Activated naive CD8-positive, alpha-beta T cell treated with anti-CD3 and anti-CD28 coated beads, Interleukin-2, amount 50 U/mL, for 24 hours (primary cell): ENCODE measurements at regions not wholly inside any gene's neighbourhood (a gene's known extent, or its start where the extent isn't known, plus 50 kb on each side); places are given as distances from the start of the nearest gene placed in this dataset.

Source experiments
- ATAC-seq: fragments of 150-1000 bp; cut with Tn5 transposase; one replicate; pipeline ENCODE4 v1.10.0; 2021
- DNase-seq: peaks from one replicate; pipeline ENCODE4 v3.0.0; 2021
- H3K27ac Mint-ChIP-seq: one replicate; pipeline ENCODE4 v1.8.0; 2021; ENCODE audit warnings: mild to moderate bottlenecking, mixed read lengths
- H3K27me3 Mint-ChIP-seq: one replicate; pipeline ENCODE4 v1.8.0; 2021; ENCODE audit warnings: mixed read lengths
- H3K36me3 Mint-ChIP-seq: one replicate; pipeline ENCODE4 v1.8.0; 2021; ENCODE audit warnings: low read depth, mixed read lengths
- H3K4me1 Mint-ChIP-seq: one replicate; pipeline ENCODE4 v1.8.0; 2021; ENCODE audit warnings: mixed read lengths
- H3K4me3 Mint-ChIP-seq: one replicate; pipeline ENCODE4 v1.8.0; 2021; ENCODE audit warnings: mild to moderate bottlenecking, moderate library complexity, mixed read lengths
- H3K9me3 Mint-ChIP-seq: one replicate; pipeline ENCODE4 v1.8.0; 2021; ENCODE audit warnings: mixed read lengths

- DNase-seq (peak; percentile 67), ATAC-seq (peak; percentile 53)
- Mint-ChIP-seq H3K36me3 (no peaks in the 10 kb centered on the region), H3K9me3 (no peaks in the 10 kb centered on the region), H3K27me3 (peaks cover 18% of the 10 kb centered on the region), H3K4me1 (peaks cover 14% of the 10 kb centered on the region), H3K27ac (peak overlapping the region; percentile 87), H3K4me3 (peak overlapping the region; percentile 77)
These were observed 221.8 kb downstream of the INSIG2 start for GRCh38 chr2:118309946-118310680.

- peaks cover 14% of the 10 kb centered on the region for H3K4me1 Mint-ChIP-seq
- H3K27me3 Mint-ChIP-seq = peaks cover 11% of the 10 kb centered on the region
- no peaks in the 10 kb centered on the region for H3K36me3 Mint-ChIP-seq
- H3K9me3 Mint-ChIP-seq = no peaks in the 10 kb centered on the region
- peak overlapping the region; percentile 87 for H3K27ac Mint-ChIP-seq
- peak overlapping the region; percentile 77 for H3K4me3 Mint-ChIP-seq
- ATAC-seq (no peak), DNase-seq (no peak)
These were observed 221.1 kb downstream of the INSIG2 start for GRCh38 chr2:118309257-118309945.

GRCh38 chr2:118307864-118308263 lies 219.6 kb downstream of the INSIG2 start:
- H3K4me1 Mint-ChIP-seq = peaks cover 14% of the 10 kb centered on the region
- peaks cover 7% of the 10 kb centered on the region for H3K27me3 Mint-ChIP-seq
- no peak overlapping the region for H3K27ac Mint-ChIP-seq
- H3K4me3 Mint-ChIP-seq = no peak overlapping the region
- no peaks in the 10 kb centered on the region for H3K36me3 Mint-ChIP-seq
- DNase-seq (no peak), ATAC-seq (no peak)
- H3K9me3 Mint-ChIP-seq = no peaks in the 10 kb centered on the region

GRCh38 chr2:118301248-118301647 lies 213.0 kb downstream of the INSIG2 start:
- H3K27ac Mint-ChIP-seq = no peak overlapping the region
- ATAC-seq = no peak
- H3K27me3 Mint-ChIP-seq = peaks cover 11% of the 10 kb centered on the region
- H3K36me3 Mint-ChIP-seq = no peaks in the 10 kb centered on the region
- H3K4me1 Mint-ChIP-seq = no peaks in the 10 kb centered on the region
- no peak for DNase-seq
- no peaks in the 10 kb centered on the region for H3K9me3 Mint-ChIP-seq
- no peak overlapping the region for H3K4me3 Mint-ChIP-seq

- no peak for ATAC-seq
- Mint-ChIP-seq H3K9me3 (no peaks in the 10 kb centered on the region), H3K27me3 (peaks cover 15% of the 10 kb centered on the region), H3K36me3 (no peaks in the 10 kb centered on the region), H3K4me3 (no peak overlapping the region), H3K4me1 (no peaks in the 10 kb centered on the region), H3K27ac (no peak overlapping the region)
- no peak for DNase-seq
These were observed 212.6 kb downstream of the INSIG2 start for GRCh38 chr2:118300832-118301231.

GRCh38 chr2:118296663-118297062 lies 208.4 kb downstream of the INSIG2 start:
- Mint-ChIP-seq H3K9me3 (no peaks in the 10 kb centered on the region), H3K36me3 (no peaks in the 10 kb centered on the region), H3K4me1 (no peaks in the 10 kb centered on the region), H3K4me3 (no peak overlapping the region), H3K27ac (no peak overlapping the region), H3K27me3 (peaks cover 15% of the 10 kb centered on the region)
- DNase-seq = no peak
- no peak for ATAC-seq

- Mint-ChIP-seq H3K4me3 (no peak overlapping the region), H3K27me3 (peaks cover 15% of the 10 kb centered on the region), H3K36me3 (no peaks in the 10 kb centered on the region), H3K9me3 (no peaks in the 10 kb centered on the region), H3K4me1 (no peaks in the 10 kb centered on the region), H3K27ac (no peak overlapping the region)
- no peak for ATAC-seq
- no peak for DNase-seq
These were observed 207.5 kb downstream of the INSIG2 start for GRCh38 chr2:118295592-118296390.

GRCh38 chr2:118294063-118294462 lies 205.8 kb downstream of the INSIG2 start:
- no peak for DNase-seq
- Mint-ChIP-seq H3K4me3 (no peak overlapping the region), H3K4me1 (no peaks in the 10 kb centered on the region), H3K36me3 (no peaks in the 10 kb centered on the region), H3K9me3 (no peaks in the 10 kb centered on the region), H3K27me3 (peaks cover 12% of the 10 kb centered on the region), H3K27ac (no peak overlapping the region)
- ATAC-seq = no peak

- H3K4me1 Mint-ChIP-seq = no peaks in the 10 kb centered on the region
- H3K27ac Mint-ChIP-seq = no peak overlapping the region
- no peaks in the 10 kb centered on the region for H3K9me3 Mint-ChIP-seq
- H3K4me3 Mint-ChIP-seq = no peak overlapping the region
- peaks cover 12% of the 10 kb centered on the region for H3K27me3 Mint-ChIP-seq
- ATAC-seq (no peak), DNase-seq (no peak)
- no peaks in the 10 kb centered on the region for H3K36me3 Mint-ChIP-seq
These were observed 204.7 kb downstream of the INSIG2 start for GRCh38 chr2:118292991-118293390.

GRCh38 chr2:118291251-118291880 lies 203.1 kb downstream of the INSIG2 start:
- no peak for DNase-seq
- no peak for ATAC-seq
- Mint-ChIP-seq H3K36me3 (no peaks in the 10 kb centered on the region), H3K9me3 (no peaks in the 10 kb centered on the region), H3K27me3 (peaks cover 7% of the 10 kb centered on the region), H3K27ac (no peak overlapping the region), H3K4me1 (no peaks in the 10 kb centered on the region), H3K4me3 (no peak overlapping the region)

GRCh38 chr2:118290411-118291250 lies 202.4 kb downstream of the INSIG2 start:
- DNase-seq = no peak
- no peaks in the 10 kb centered on the region for H3K9me3 Mint-ChIP-seq
- H3K4me1 Mint-ChIP-seq = no peaks in the 10 kb centered on the region
- H3K27ac Mint-ChIP-seq = no peak overlapping the region
- no peak overlapping the region for H3K4me3 Mint-ChIP-seq
- peaks cover 2% of the 10 kb centered on the region for H3K27me3 Mint-ChIP-seq
- H3K36me3 Mint-ChIP-seq = no peaks in the 10 kb centered on the region
- no peak for ATAC-seq

GRCh38 chr2:118279005-118279404 lies 190.7 kb downstream of the INSIG2 start:
- ATAC-seq (no peak), DNase-seq (no peak)
- H3K27ac Mint-ChIP-seq = no peak overlapping the region
- H3K4me1 Mint-ChIP-seq = no peaks in the 10 kb centered on the region
- H3K36me3 Mint-ChIP-seq = no peaks in the 10 kb centered on the region
- no peaks in the 10 kb centered on the region for H3K9me3 Mint-ChIP-seq
- peaks cover 8% of the 10 kb centered on the region for H3K27me3 Mint-ChIP-seq
- no peak overlapping the region for H3K4me3 Mint-ChIP-seq

GRCh38 chr2:118278046-118278445 lies 189.8 kb downstream of the INSIG2 start:
- Mint-ChIP-seq H3K36me3 (no peaks in the 10 kb centered on the region), H3K27me3 (peaks cover 12% of the 10 kb centered on the region)

More at GRCh38 chr2:118278046-118278445, 189.8 kb downstream of the INSIG2 start:
- no peak for DNase-seq
- no peak for ATAC-seq
- H3K4me3 Mint-ChIP-seq = no peak overlapping the region
- no peaks in the 10 kb centered on the region for H3K9me3 Mint-ChIP-seq
- no peaks in the 10 kb centered on the region for H3K4me1 Mint-ChIP-seq
- no peak overlapping the region for H3K27ac Mint-ChIP-seq
